OCI-LY7 (cell line): ENCODE measurements at regions not wholly inside any gene's neighbourhood (a gene's known extent, or its start where the extent isn't known, plus 50 kb on each side); places are given as distances from the start of the nearest gene placed in this dataset.

Experiments used
- BruUV-seq: library from RNA; stranded (reverse); fragments of 400-500 nt; replicated peaks from 2 replicates; lab custom pipeline; 2021; lab: Mats Ljungman, UMichigan
- CTCF ChIA-PET: fragments of 300-600 bp; sonication (Branson Sonifier 250); formaldehyde crosslinking; loops from one replicate; lab custom pipeline; 2022; ENCODE audit warnings: antibody characterized with exemption; ENCODE audit not compliant: unreplicated experiment; lab: Charles Lee
- POLR2A ChIA-PET: fragments of 300-600 bp; sonication (Branson Sonifier 250); formaldehyde crosslinking; loops from one replicate; lab custom pipeline; 2022; ENCODE audit warnings: antibody characterized with exemption; lab: Charles Lee
- DNase-seq: peaks from one replicate; pipeline ENCODE4 v3.0.0-alpha.2; 2015; ENCODE audit warnings: low spot score
- H2AFZ ChIP-seq: fragments of 200-600 bp; sonication (generic), shearing (Covaris generic); 2 replicates; pipeline ENCODE4 v1.6.1; 2014; ENCODE audit warnings: mild to moderate bottlenecking, antibody characterized with exemption, low read length, moderate library complexity
- H3K27ac ChIP-seq: fragments of 200-600 bp; sonication (generic); 2 replicates; pipeline ENCODE4 v1.5.1; 2014; ENCODE audit warnings: mixed run types, low read depth, mild to moderate bottlenecking, moderate library complexity, low read length, inconsistent platforms; ENCODE audit not compliant: poor library complexity, severe bottlenecking
- H3K36me3 ChIP-seq: fragments of 200-600 bp; sonication (generic); 2 replicates; pipeline ENCODE4 v1.6.1; 2014; ENCODE audit warnings: mild to moderate bottlenecking, antibody characterized with exemption, low read length, moderate library complexity, mixed read lengths; ENCODE audit not compliant: insufficient read depth
- H3K4me1 ChIP-seq: fragments of 200-600 bp; sonication (generic); 2 replicates; pipeline ENCODE4 v1.5.1; 2014; ENCODE audit warnings: mild to moderate bottlenecking, low read length; ENCODE audit not compliant: insufficient read depth, poor library complexity, severe bottlenecking
- H3K4me2 ChIP-seq: fragments of 200-600 bp; sonication (generic); 2 replicates; pipeline ENCODE4 v1.6.1; 2014; ENCODE audit warnings: mild to moderate bottlenecking, low read length
- H3K4me3 ChIP-seq: fragments of 200-600 bp; sonication (generic); 2 replicates; pipeline ENCODE4 v1.5.1; 2014; ENCODE audit warnings: mild to moderate bottlenecking, low read depth, low read length; ENCODE audit not compliant: poor library complexity, severe bottlenecking
- H3K79me2 ChIP-seq: fragments of 200-600 bp; sonication (generic); 2 replicates; pipeline ENCODE4 v1.6.1; 2016; ENCODE audit warnings: low read depth, mild to moderate bottlenecking, low read length, moderate library complexity, mixed read lengths; ENCODE audit not compliant: insufficient read depth
- H3K9me2 ChIP-seq: fragments of 200-600 bp; sonication (generic); 2 replicates; pipeline ENCODE4 v1.6.1; 2016; ENCODE audit warnings: mild to moderate bottlenecking, low read length, mixed read lengths; ENCODE audit not compliant: insufficient read depth
- H3K9me3 ChIP-seq: fragments of 200-600 bp; sonication (generic); 2 replicates; pipeline ENCODE4 v1.6.1; 2014; ENCODE audit warnings: mild to moderate bottlenecking, mixed run types, low read length, mixed read lengths
- H4K20me1 ChIP-seq: fragments of 200-600 bp; sonication (generic); 2 replicates; pipeline ENCODE4 v1.6.1; 2014; ENCODE audit warnings: mild to moderate bottlenecking, antibody characterized with exemption, low read length, moderate library complexity, mixed read lengths; ENCODE audit not compliant: insufficient read depth
- CTCF ChIP-seq: fragments of 200-600 bp; sonication (generic); conservative IDR thresholded peaks from 2 replicates; pipeline ENCODE4 v1.5.1; 2014; ENCODE audit warnings: mild to moderate bottlenecking, antibody characterized with exemption, low read length, moderate library complexity, mixed read lengths
- EZH2phosphoT487 ChIP-seq: fragments of 200-600 bp; sonication (generic); IDR thresholded peaks from 2 replicates; pipeline ENCODE4 v1.6.1; 2018; ENCODE audit warnings: low read depth, borderline replicate concordance, mild to moderate bottlenecking, mixed run types, antibody characterized with exemption, low read length, moderate library complexity, mixed read lengths
- intact Hi-C: fragments of 100-400 bp; cut with micrococcal nuclease; formaldehyde crosslinking; loops from one replicate; pipeline ENCODE4 v1.10.0; 2022; ENCODE audit not compliant: unreplicated experiment

- TF ChIP-seq EZH2phosphoT487 (no peak), CTCF (no peak)
- H3K9me3 ChIP-seq = no peaks in the 10 kb centered on the region
- POLR2A ChIA-PET = no interaction called here
- H4K20me1 ChIP-seq = no peaks in the 10 kb centered on the region
- no peak for DNase-seq
- no peak overlapping the region for H3K4me2 ChIP-seq
- BruUV-seq = no TSS peak
- no peaks in the 10 kb centered on the region for H3K36me3 ChIP-seq
- no peak overlapping the region for H3K27ac ChIP-seq
- no peaks in the 10 kb centered on the region for H3K4me1 ChIP-seq
- H3K9me2 ChIP-seq = no peaks in the 10 kb centered on the region
- CTCF ChIA-PET = interaction anchor here (2.0 kb wide), 1 partner anchor 308 kb away, joined by 10 read pairs; no protein-coding TSS in a partner anchor
- no peaks in the 10 kb centered on the region for H3K79me2 ChIP-seq
- H2AFZ ChIP-seq = no peak overlapping the region
- H3K4me3 ChIP-seq = no peak overlapping the region
- intact Hi-C loops = no loop called here
Observed at GRCh38 chrX:151081016-151081415, 95.4 kb upstream of the GPR50 start.

- TF ChIP-seq CTCF (peak; percentile 74), EZH2phosphoT487 (no peak)
- Histone ChIP-seq H3K27ac (no peak overlapping the region), H3K4me1 (no peaks in the 10 kb centered on the region), H4K20me1 (no peaks in the 10 kb centered on the region), H3K4me2 (no peak overlapping the region), H3K36me3 (no peaks in the 10 kb centered on the region), H2AFZ (no peak overlapping the region), H3K9me3 (no peaks in the 10 kb centered on the region), H3K79me2 (no peaks in the 10 kb centered on the region), H3K9me2 (no peaks in the 10 kb centered on the region), H3K4me3 (no peak overlapping the region)
- peak; percentile 43 for DNase-seq
- no TSS peak for BruUV-seq
- intact Hi-C loops = loop anchor here (1.0 kb wide), 1 partner anchor 310 kb away; no protein-coding TSS in a partner anchor
- CTCF ChIA-PET = interaction anchor here (2.0 kb wide), 1 partner anchor 309 kb away, joined by 10 read pairs; no protein-coding TSS in a partner anchor
- POLR2A ChIA-PET = no interaction called here
Observed at GRCh38 chrX:151082077-151082948, 94.1 kb upstream of the GPR50 start.

GRCh38 chrX:151084454-151084853 lies 91.9 kb upstream of the GPR50 start:
- no TSS peak for BruUV-seq
- Histone ChIP-seq H3K9me2 (no peaks in the 10 kb centered on the region), H4K20me1 (no peaks in the 10 kb centered on the region), H3K4me2 (no peak overlapping the region), H2AFZ (no peak overlapping the region), H3K36me3 (no peaks in the 10 kb centered on the region), H3K79me2 (no peaks in the 10 kb centered on the region), H3K9me3 (no peaks in the 10 kb centered on the region), H3K4me1 (no peaks in the 10 kb centered on the region), H3K27ac (no peak overlapping the region), H3K4me3 (no peak overlapping the region)
- no peak for TF ChIP-seq EZH2phosphoT487
- no peak for TF ChIP-seq CTCF
- ChIA-PET POLR2A (no interaction called here), CTCF (no interaction called here)
- intact Hi-C loops = no loop called here
- DNase-seq = no peak
